HG02763 (cell line): ENCODE measurements at regions not wholly inside any gene's neighbourhood (a gene's known extent, or its start where the extent isn't known, plus 50 kb on each side); places are given as distances from the start of the nearest gene placed in this dataset.
A peak's percentile ranks its signal among the peaks of the same experiment; 100 is the strongest.

Experiments used
- ATAC-seq: cut with Tn5 transposase; IDR thresholded peaks from one replicate; pipeline ENCODE4 v1.9.1; 2021; ENCODE audit warnings: mild to moderate bottlenecking, moderate library complexity; ENCODE audit not compliant: unreplicated experiment

DNA sequence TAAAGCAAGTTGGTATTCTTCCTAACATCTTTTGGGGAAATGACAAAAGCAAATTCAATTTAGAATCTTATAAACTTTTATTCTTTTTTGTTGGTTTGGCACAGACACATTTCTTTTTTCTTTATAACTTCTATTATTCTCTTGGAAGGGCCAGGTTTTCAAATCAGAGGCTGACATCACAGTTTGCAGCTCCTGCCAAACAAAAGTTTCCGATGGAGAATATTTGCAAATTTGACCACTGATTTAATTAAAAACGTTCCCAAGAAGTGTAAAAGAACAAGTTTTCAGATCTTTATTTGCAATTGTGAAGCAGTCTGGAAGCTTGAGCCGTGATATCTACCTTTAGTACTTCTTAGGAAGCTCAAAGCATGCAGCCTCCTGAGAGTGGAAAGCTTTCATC, 53.8 kb upstream of the CD83 start:
- no peak for ATAC-seq

DNA sequence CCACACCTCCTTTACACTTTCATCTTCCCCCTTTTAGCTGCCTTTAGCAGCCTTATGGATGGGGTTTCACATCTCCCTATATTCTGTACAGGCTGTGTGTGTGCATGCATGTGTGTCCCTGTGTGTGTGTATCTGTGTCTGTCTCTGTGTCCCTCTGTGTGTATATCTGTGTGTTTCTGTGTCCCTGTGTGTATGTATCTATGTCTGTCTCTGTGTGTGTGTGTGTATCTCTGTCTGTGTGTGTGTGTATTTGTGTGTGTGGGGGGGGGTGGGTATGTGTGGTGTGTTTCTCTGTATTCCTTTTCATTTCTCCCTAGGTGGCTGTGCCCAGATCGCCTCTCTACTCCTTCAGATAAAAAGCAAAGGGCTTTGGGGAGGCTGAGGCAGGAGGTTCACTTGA, 52.2 kb upstream of the CD83 start:
- ATAC-seq: no peak

GRCh38 chr6:14066782-14067406, 50.7 kb upstream of the CD83 start:
- ATAC-seq: peak; percentile 55

GRCh38 chr6:14067656-14068055, 49.9 kb upstream of the CD83 start:
- no peak for ATAC-seq
